ENCODE measurements at regions not wholly inside any gene's neighbourhood (a gene's known extent, or its start where the extent isn't known, plus 50 kb on each side); places are given as distances from the start of the nearest gene placed in this dataset.

DNA sequence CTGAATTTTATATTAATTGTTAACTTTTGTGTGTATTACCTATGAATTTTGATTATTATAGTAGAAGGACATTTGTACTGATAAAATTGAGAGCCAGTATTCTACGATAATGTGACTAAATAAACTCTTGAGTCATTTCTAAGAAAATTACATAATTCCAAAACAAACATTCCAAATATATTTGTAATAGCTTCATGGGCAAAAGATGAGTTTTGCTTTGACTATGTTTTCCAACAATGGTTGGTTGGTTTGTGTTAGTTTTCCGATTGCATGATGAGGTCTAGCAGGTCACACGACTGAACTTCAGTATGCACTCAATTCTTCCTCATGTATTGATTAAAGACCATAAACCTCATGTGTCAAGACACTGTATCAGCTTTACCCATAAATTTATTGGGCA lies 71.7 kb upstream of the WDR75 start:
- TF ChIP-seq, protein P1, sequence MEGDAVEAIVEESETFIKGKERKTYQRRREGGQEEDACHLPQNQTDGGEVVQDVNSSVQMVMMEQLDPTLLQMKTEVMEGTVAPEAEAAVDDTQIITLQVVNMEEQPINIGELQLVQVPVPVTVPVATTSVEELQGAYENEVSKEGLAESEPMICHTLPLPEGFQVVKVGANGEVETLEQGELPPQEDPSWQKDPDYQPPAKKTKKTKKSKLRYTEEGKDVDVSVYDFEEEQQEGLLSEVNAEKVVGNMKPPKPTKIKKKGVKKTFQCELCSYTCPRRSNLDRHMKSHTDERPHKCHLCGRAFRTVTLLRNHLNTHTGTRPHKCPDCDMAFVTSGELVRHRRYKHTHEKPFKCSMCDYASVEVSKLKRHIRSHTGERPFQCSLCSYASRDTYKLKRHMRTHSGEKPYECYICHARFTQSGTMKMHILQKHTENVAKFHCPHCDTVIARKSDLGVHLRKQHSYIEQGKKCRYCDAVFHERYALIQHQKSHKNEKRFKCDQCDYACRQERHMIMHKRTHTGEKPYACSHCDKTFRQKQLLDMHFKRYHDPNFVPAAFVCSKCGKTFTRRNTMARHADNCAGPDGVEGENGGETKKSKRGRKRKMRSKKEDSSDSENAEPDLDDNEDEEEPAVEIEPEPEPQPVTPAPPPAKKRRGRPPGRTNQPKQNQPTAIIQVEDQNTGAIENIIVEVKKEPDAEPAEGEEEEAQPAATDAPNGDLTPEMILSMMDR (IDR thresholded peaks at IDR 0.05 in 4 of 5, conservative IDR thresholded peaks at IDR 0.05 in 1 of 5), result no peak
- TF ChIP-seq POLR2A (IDR thresholded peaks at IDR 0.05), result no peak

All from gastrocnemius medialis (tissue), 4 donors.